OCI-LY7 (cell line): ENCODE measurements at regions not wholly inside any gene's neighbourhood (a gene's known extent, or its start where the extent isn't known, plus 50 kb on each side); places are given as distances from the start of the nearest gene placed in this dataset.

ENCODE experiments used
- EZH2phosphoT487 ChIP-seq: fragments of 200-600 bp; sonication (generic); IDR thresholded peaks from 2 replicates; pipeline ENCODE4 v1.6.1; 2018; ENCODE audit warnings: low read depth, borderline replicate concordance, mild to moderate bottlenecking, mixed run types, antibody characterized with exemption, low read length, moderate library complexity, mixed read lengths
- TF ChIP-seq, protein P1 (sequence below): fragments of 200-600 bp; sonication (generic); conservative IDR thresholded peaks from 2 replicates; pipeline ENCODE4 v1.5.1; 2014; ENCODE audit warnings: mild to moderate bottlenecking, antibody characterized with exemption, low read length, moderate library complexity, mixed read lengths

- TF ChIP-seq, protein P1, sequence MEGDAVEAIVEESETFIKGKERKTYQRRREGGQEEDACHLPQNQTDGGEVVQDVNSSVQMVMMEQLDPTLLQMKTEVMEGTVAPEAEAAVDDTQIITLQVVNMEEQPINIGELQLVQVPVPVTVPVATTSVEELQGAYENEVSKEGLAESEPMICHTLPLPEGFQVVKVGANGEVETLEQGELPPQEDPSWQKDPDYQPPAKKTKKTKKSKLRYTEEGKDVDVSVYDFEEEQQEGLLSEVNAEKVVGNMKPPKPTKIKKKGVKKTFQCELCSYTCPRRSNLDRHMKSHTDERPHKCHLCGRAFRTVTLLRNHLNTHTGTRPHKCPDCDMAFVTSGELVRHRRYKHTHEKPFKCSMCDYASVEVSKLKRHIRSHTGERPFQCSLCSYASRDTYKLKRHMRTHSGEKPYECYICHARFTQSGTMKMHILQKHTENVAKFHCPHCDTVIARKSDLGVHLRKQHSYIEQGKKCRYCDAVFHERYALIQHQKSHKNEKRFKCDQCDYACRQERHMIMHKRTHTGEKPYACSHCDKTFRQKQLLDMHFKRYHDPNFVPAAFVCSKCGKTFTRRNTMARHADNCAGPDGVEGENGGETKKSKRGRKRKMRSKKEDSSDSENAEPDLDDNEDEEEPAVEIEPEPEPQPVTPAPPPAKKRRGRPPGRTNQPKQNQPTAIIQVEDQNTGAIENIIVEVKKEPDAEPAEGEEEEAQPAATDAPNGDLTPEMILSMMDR = no peak
- TF ChIP-seq EZH2phosphoT487 = no peak
Observed at GRCh38 chr14:97462081-97462480, 664.9 kb downstream of the VRK1 start.
